WTC11 (cell line): ENCODE measurements at regions not wholly inside any gene's neighbourhood (a gene's known extent, or its start where the extent isn't known, plus 50 kb on each side); places are given as distances from the start of the nearest gene placed in this dataset.

Experiments
- ATF2 ChIP-seq: sonication (generic); formaldehyde crosslinking; IDR thresholded peaks from 2 replicates; pipeline ENCODE4 v1.8.1; 2022; ENCODE audit warnings: low read depth, missing genetic modification reagents, borderline replicate concordance
- CREB1 ChIP-seq: sonication (generic); formaldehyde crosslinking; IDR thresholded peaks from 2 replicates; pipeline ENCODE4 v1.8.0; 2023; ENCODE audit warnings: mild to moderate bottlenecking, missing genetic modification reagents
- CREM ChIP-seq: sonication (generic); formaldehyde crosslinking; IDR thresholded peaks from 2 replicates; pipeline ENCODE4 v1.8.1; 2022; ENCODE audit warnings: mild to moderate bottlenecking, missing genetic modification reagents, moderate library complexity
- CTCF ChIP-seq: fragments of 200-600 bp; IDR thresholded peaks from 2 replicates; pipeline ENCODE4 v1.8.0; 2022; ENCODE audit warnings: antibody characterized with exemption
- PREB ChIP-seq: sonication (generic); formaldehyde crosslinking; IDR thresholded peaks from 2 replicates; pipeline ENCODE4 v1.8.1; 2022; ENCODE audit warnings: mild to moderate bottlenecking, missing genetic modification reagents, moderate library complexity, borderline replicate concordance

GRCh38 chr4:23058165-23058776 lies 365.5 kb downstream of the GBA3 start:
- no peak for TF ChIP-seq PREB (CRISPR knock-in tag)
- no peak for TF ChIP-seq ATF2 (CRISPR knock-in tag)
- no peak for TF ChIP-seq CREM
- no peak for TF ChIP-seq CREB1 (CRISPR knock-in tag)
- TF ChIP-seq CTCF: no peak
